ENCODE measurements at regions not wholly inside any gene's neighbourhood (a gene's known extent, or its start where the extent isn't known, plus 50 kb on each side); places are given as distances from the start of the nearest gene placed in this dataset.

DNA sequence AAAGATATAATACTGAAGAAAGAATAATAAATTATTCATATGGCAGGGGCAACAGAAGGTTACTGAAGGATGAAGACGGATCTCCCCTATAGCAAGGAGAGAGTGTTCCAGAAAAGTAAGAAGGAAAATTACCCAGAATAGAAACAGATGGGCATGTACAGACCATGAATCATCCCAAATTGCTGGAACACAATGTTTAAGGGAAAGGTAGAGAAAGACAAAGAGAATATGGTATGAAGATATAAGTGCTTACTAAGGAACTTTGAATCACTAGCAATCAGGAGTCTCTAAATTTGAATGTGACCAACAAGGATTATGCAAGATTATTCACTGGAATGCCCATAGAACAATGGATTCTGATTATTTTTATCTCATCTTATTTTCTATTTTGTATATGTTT lies 375.4 kb downstream of the COL11A1 start:
- no peak for TF ChIP-seq CTCF (IDR thresholded peaks at IDR 0.05)
- TF ChIP-seq ZFX (IDR thresholded peaks at IDR 0.05; ENCODE audit: borderline replicate concordance) = no peak
